SK-N-SH (cell line): ENCODE measurements at regions not wholly inside any gene's neighbourhood (a gene's known extent, or its start where the extent isn't known, plus 50 kb on each side); places are given as distances from the start of the nearest gene placed in this dataset.

Experiments
- CTCF ChIA-PET: fragments of 300-600, 350-600 bp; formaldehyde crosslinking; extraction: SDS; loops from one replicate; lab custom pipeline; 2021; lab: Yijun Ruan, JAX
- POLR2A ChIA-PET: fragments of 350-600 bp; sonication (Branson Sonifier 250); formaldehyde crosslinking; extraction: SDS; loops from one replicate; lab custom pipeline; 2020; ENCODE audit warnings: antibody characterized with exemption, inconsistent platforms; lab: Yijun Ruan, JAX
- DNase-seq: peaks from one replicate; pipeline ENCODE4 v3.0.0; 2012
- H2AFZ ChIP-seq: fragments of 200-600 bp; sonication (generic); 2 replicates; pipeline ENCODE4 v1.8.1; 2016; ENCODE audit warnings: antibody characterized with exemption, mild to moderate bottlenecking, low read depth
- H3F3A ChIP-seq: fragments of 200-600 bp; sonication (generic); replicated peaks from 2 replicates; pipeline ENCODE3; 2016; ENCODE audit warnings: antibody characterized with exemption, mild to moderate bottlenecking; ENCODE audit not compliant: insufficient read depth
- H3K27ac ChIP-seq, 2 experiments: fragments of 200-500 bp in 1 of 2; fragments of 200-600 bp in 1 of 2; sonication (Bioruptor generic) in 1 of 2; sonication (generic), shearing (Covaris generic) in 1 of 2; 2 replicates each; pipeline versions ENCODE4 v1.5.1 to v1.6.1; 2014 to 2016; ENCODE audit warnings: low read depth in 2 of 2, inconsistent platforms in 1 of 2, low read length in 1 of 2, mild to moderate bottlenecking in 1 of 2, mixed read lengths in 1 of 2
- H3K27me3 ChIP-seq: fragments of 200-600 bp; sonication (generic), shearing (Covaris generic); 2 replicates; pipeline ENCODE4 v1.6.1; 2016; ENCODE audit warnings: mixed run types; ENCODE audit not compliant: insufficient read depth
- H3K36me3 ChIP-seq, 2 experiments: fragments of 200-500 bp in 1 of 2; fragments of 200-600 bp in 1 of 2; sonication (Bioruptor generic) in 1 of 2; sonication (generic) in 1 of 2; replicated peaks in 1 of 2; 2 replicates each; pipeline versions ENCODE3 to v1.5.1; 2014 to 2016; ENCODE audit warnings: low read length in 1 of 2, mild to moderate bottlenecking in 1 of 2; ENCODE audit not compliant: insufficient read depth in 2 of 2, control insufficient read depth in 1 of 2
- H3K4me1 ChIP-seq, 2 experiments: fragments of 200-500 bp in 1 of 2; fragments of 200-600 bp in 1 of 2; sonication (Bioruptor generic) in 1 of 2; sonication (generic), shearing (Covaris generic) in 1 of 2; 2 replicates each; pipeline versions ENCODE4 v1.5.1 to v1.6.1; 2014 to 2016; ENCODE audit warnings: low read depth in 1 of 2, low read length in 1 of 2, mixed run types in 1 of 2; ENCODE audit not compliant: insufficient read depth in 2 of 2, control insufficient read depth in 1 of 2
- H3K4me2 ChIP-seq: fragments of 200-600 bp; sonication (generic), shearing (Covaris generic); 2 replicates; pipeline ENCODE4 v1.6.1; 2017; ENCODE audit warnings: mixed run types
- H3K4me3 ChIP-seq, 2 experiments: fragments of 200-500 bp in 1 of 2; fragments of 200-600 bp in 1 of 2; sonication (Bioruptor generic) in 1 of 2; sonication (generic), shearing (Covaris generic) in 1 of 2; 2 replicates each; pipeline versions ENCODE4 v1.5.1 to v1.8.1; 2014 to 2016; ENCODE audit warnings: low read depth in 2 of 2, inconsistent platforms in 1 of 2, low read length in 1 of 2, mild to moderate bottlenecking in 1 of 2, mixed read lengths in 1 of 2, moderate library complexity in 1 of 2
- H3K79me2 ChIP-seq: fragments of 200-600 bp; sonication (generic); 2 replicates; pipeline ENCODE4 v1.8.1; 2017; ENCODE audit warnings: mild to moderate bottlenecking; ENCODE audit not compliant: insufficient read depth
- H3K9ac ChIP-seq: fragments of 200-600 bp; sonication (generic); 2 replicates; pipeline ENCODE4 v1.6.1; 2017; ENCODE audit warnings: mixed run types
- H3K9me2 ChIP-seq: fragments of 200-600 bp; sonication (generic); 2 replicates; pipeline ENCODE4 v1.6.1; 2017; ENCODE audit warnings: mixed run types
- H3K9me3 ChIP-seq: fragments of 200-600 bp; sonication (generic); 2 replicates; pipeline ENCODE4 v1.6.1; 2017; ENCODE audit warnings: mixed run types, mild to moderate bottlenecking, moderate library complexity
- H4K20me1 ChIP-seq: fragments of 200-600 bp; sonication (generic); 2 replicates; pipeline ENCODE4 v1.6.1; 2017; ENCODE audit warnings: mild to moderate bottlenecking, mixed run types; ENCODE audit not compliant: insufficient read depth
- CHD2 ChIP-seq: fragments of 150-350 bp; IDR thresholded peaks from 2 replicates; pipeline ENCODE4 v1.6.1; 2018; ENCODE audit warnings: low read length; ENCODE audit not compliant: partially characterized antibody
- ELF1 ChIP-seq: IDR thresholded peaks from 2 replicates; pipeline ENCODE4 v1.4.0; 2012
- FOXJ3 ChIP-seq: sonication (generic); formaldehyde crosslinking; IDR thresholded peaks from 2 replicates; pipeline ENCODE4 v1.5.1; 2020; ENCODE audit warnings: mild to moderate bottlenecking, missing genetic modification reagents
- GATA2 ChIP-seq: sonication (generic); formaldehyde crosslinking; IDR thresholded peaks from 2 replicates; pipeline ENCODE4 v1.5.0; 2020; ENCODE audit warnings: mild to moderate bottlenecking, missing genetic modification reagents
- MEF2A ChIP-seq: IDR thresholded peaks from 2 replicates; pipeline ENCODE4 v1.4.0; 2012; ENCODE audit warnings: low read depth, borderline replicate concordance
- MXI1 ChIP-seq: IDR thresholded peaks from 2 replicates; pipeline ENCODE4 v1.6.1; 2012; ENCODE audit warnings: mild to moderate bottlenecking, low read depth, low read length, improper control_type of control experiment
- POLR2AphosphoS5 ChIP-seq: IDR thresholded peaks from 2 replicates; pipeline ENCODE4 v1.6.1; 2012; ENCODE audit warnings: low read depth, low read length
- RFX5 ChIP-seq: IDR thresholded peaks from 2 replicates; pipeline ENCODE4 v1.6.1; 2012; ENCODE audit warnings: mild to moderate bottlenecking, improper control_type of control experiment, low read length
- TCF12 ChIP-seq: IDR thresholded peaks from 2 replicates; pipeline ENCODE4 v1.4.0; 2012
- TEAD4 ChIP-seq: IDR thresholded peaks from 2 replicates; pipeline ENCODE4 v1.4.0; 2012; ENCODE audit warnings: mild to moderate bottlenecking, borderline replicate concordance; ENCODE audit not compliant: insufficient read depth
- WGBS: methylation state at CpG from one replicate; pipeline ENCODE4 v1.1.6; 2017; ENCODE audit warnings: low lambda C conversion rate; 5-methylcytosine and 5-hydroxymethylcytosine counted together
- TF ChIP-seq, protein P1 (sequence below): IDR thresholded peaks from 2 replicates; pipeline ENCODE4 v1.4.0; 2012; ENCODE audit warnings: low read depth, borderline replicate concordance
- TF ChIP-seq, protein P2 (sequence below): IDR thresholded peaks from 2 replicates; pipeline ENCODE4 v1.4.0; 2012; ENCODE audit warnings: low read depth
- TF ChIP-seq, protein P3 (sequence below): fragments of 150-350 bp; IDR thresholded peaks from 2 replicates; pipeline ENCODE4 v1.6.1; 2016; ENCODE audit warnings: mild to moderate bottlenecking, low read depth, low read length

DNA sequence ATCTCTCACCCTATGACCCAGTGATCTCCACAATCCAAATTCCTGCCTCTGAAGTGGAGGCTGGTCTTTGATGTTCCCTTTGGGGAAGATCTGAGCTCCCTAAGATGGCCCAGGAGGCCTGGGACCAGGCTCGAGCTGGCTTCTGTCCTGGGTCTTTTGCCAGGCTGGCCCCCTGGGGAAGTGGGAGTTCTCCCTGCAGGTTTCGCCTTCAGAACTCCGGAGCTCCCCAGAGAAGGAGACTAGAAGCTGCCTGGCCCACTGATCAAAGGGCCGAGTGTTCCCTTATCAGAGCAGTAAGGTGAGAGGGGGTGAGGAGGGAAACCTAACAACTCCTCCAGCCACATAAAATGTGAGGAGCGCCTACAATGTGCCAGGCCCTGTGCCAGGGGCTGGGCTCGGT lies 147.1 kb downstream of the IRF8 start:
- DNase-seq = no peak
- no peak for TF ChIP-seq MXI1
- TF ChIP-seq ELF1 = no peak
- TF ChIP-seq MEF2A = no peak
- no peak for TF ChIP-seq POLR2AphosphoS5
- TF ChIP-seq, protein P1, sequence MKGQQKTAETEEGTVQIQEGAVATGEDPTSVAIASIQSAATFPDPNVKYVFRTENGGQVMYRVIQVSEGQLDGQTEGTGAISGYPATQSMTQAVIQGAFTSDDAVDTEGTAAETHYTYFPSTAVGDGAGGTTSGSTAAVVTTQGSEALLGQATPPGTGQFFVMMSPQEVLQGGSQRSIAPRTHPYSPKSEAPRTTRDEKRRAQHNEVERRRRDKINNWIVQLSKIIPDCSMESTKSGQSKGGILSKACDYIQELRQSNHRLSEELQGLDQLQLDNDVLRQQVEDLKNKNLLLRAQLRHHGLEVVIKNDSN = no peak
- TF ChIP-seq, protein P2, sequence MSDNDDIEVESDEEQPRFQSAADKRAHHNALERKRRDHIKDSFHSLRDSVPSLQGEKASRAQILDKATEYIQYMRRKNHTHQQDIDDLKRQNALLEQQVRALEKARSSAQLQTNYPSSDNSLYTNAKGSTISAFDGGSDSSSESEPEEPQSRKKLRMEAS = no peak
- TF ChIP-seq CHD2 = no peak
- TF ChIP-seq RFX5 = no peak
- TF ChIP-seq, protein P3, sequence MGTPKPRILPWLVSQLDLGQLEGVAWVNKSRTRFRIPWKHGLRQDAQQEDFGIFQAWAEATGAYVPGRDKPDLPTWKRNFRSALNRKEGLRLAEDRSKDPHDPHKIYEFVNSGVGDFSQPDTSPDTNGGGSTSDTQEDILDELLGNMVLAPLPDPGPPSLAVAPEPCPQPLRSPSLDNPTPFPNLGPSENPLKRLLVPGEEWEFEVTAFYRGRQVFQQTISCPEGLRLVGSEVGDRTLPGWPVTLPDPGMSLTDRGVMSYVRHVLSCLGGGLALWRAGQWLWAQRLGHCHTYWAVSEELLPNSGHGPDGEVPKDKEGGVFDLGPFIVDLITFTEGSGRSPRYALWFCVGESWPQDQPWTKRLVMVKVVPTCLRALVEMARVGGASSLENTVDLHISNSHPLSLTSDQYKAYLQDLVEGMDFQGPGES = no peak
- TF ChIP-seq TEAD4 = no peak
- no peak for TF ChIP-seq GATA2
- no peak for TF ChIP-seq FOXJ3 (CRISPR knock-in tag)
- 12% methylated on average over 5 of the region's 6 CpGs for WGBS

DNA sequence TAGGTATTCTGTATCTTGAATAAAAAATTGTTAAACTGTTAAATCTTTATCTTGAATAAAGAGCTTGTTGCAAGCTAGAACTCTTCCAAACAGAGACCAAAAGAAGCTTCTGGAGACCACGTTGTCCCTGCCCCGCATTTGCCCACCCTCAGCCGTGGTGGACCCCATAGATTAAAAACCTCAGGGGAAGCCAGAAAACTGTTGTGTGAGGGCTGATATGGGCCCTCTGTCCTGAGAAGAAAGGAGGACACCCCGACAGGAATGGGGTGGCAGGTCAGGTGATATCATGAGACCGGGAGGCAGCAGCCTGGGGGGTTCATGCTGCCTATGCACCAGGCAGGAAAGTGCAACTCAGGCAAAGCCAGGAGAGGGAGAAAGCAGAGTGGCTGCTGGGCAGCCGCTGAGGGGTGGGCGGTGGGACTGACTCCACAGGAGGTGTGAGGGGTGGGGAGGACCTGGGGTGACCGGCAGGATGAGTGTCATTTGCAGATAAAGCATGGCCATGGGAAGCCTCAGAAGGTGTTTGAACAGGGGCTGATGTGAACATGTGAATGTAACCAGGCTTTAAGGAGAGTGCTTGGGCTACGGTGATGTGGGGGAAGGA lies 147.8 kb downstream of the IRF8 start:
- Histone ChIP-seq H3K79me2 (no peaks in the 10 kb centered on the region), H3K27ac (no peak overlapping the region), H3K36me3 (no peaks in the 10 kb centered on the region), H3K9me2 (no peaks in the 10 kb centered on the region), H2AFZ (no peak overlapping the region), H4K20me1 (no peaks in the 10 kb centered on the region), H3K4me2 (no peak overlapping the region), H3K4me1 (no peaks in the 10 kb centered on the region), H3K27me3 (peaks cover 95% of the 10 kb centered on the region), H3K9ac (no peak overlapping the region), H3K4me3 (no peak overlapping the region), H3F3A (no peaks in the 10 kb centered on the region), H3K9me3 (no peaks in the 10 kb centered on the region)
- no peak for DNase-seq
- CTCF ChIA-PET = interaction anchor here (0.8 to 1.4 kb wide), 2 partner anchors 471 kb away, joined by 3 to 4 read pairs; no protein-coding TSS in a partner anchor
- POLR2A ChIA-PET = no interaction called here
- WGBS = 5% methylated on average over 9 of the region's 9 CpGs
- TF ChIP-seq TCF12 (no peak), POLR2AphosphoS5 (no peak)

More for the DNA sequence above, 147.1 kb downstream of the IRF8 start:
- ChIA-PET CTCF (interaction anchor here (1.4 kb wide), 1 partner anchor 471 kb away, joined by 4 read pairs; no protein-coding TSS in a partner anchor), POLR2A (no interaction called here)
- no peaks in the 10 kb centered on the region for H3F3A ChIP-seq
- no peaks in the 10 kb centered on the region for H4K20me1 ChIP-seq
- H2AFZ ChIP-seq = no peak overlapping the region
- no peaks in the 10 kb centered on the region for H3K9me3 ChIP-seq
- no peaks in the 10 kb centered on the region for H3K4me1 ChIP-seq
- peaks cover 88% of the 10 kb centered on the region for H3K27me3 ChIP-seq
- H3K9me2 ChIP-seq = no peaks in the 10 kb centered on the region
- H3K4me2 ChIP-seq = no peak overlapping the region
- H3K79me2 ChIP-seq = no peaks in the 10 kb centered on the region
- H3K4me3 ChIP-seq = no peak overlapping the region
- H3K9ac ChIP-seq = no peak overlapping the region
- no peaks in the 10 kb centered on the region for H3K36me3 ChIP-seq
- no peak overlapping the region for H3K27ac ChIP-seq
